Activated CD4-positive, alpha-beta T cell treated with anti-CD3 and anti-CD28 coated beads, Interleukin-2, amount 10 ng/mL, durations not matched to agents 7 days and 5 days (primary cell): ENCODE measurements at regions not wholly inside any gene's neighbourhood (a gene's known extent, or its start where the extent isn't known, plus 50 kb on each side); places are given as distances from the start of the nearest gene placed in this dataset.

ENCODE experiments used
- CTCF ChIA-PET: fragments of 350-600 bp; sonication (Branson Sonifier 250); formaldehyde crosslinking; loops from one replicate; lab custom pipeline; 2021; ENCODE audit warnings: antibody characterized with exemption; lab: Charles Lee
- POLR2A ChIA-PET: fragments of 350-600 bp; sonication (Branson Sonifier 250); formaldehyde crosslinking; loops from one replicate; lab custom pipeline; 2021; ENCODE audit warnings: antibody characterized with exemption; lab: Charles Lee
- DNase-seq: peaks from one replicate; pipeline ENCODE4 v3.0.0-alpha.2; 2020
- H3K27ac Mint-ChIP-seq: one replicate; pipeline ENCODE4 v1.8.0; 2021; ENCODE audit warnings: mild to moderate bottlenecking, moderate library complexity, mixed read lengths
- H3K27me3 Mint-ChIP-seq: one replicate; pipeline ENCODE4 v1.8.0; 2021; ENCODE audit warnings: mixed read lengths
- H3K36me3 Mint-ChIP-seq: one replicate; pipeline ENCODE4 v1.8.0; 2021; ENCODE audit warnings: low read depth, mixed read lengths
- H3K4me1 Mint-ChIP-seq: one replicate; pipeline ENCODE4 v1.8.0; 2021; ENCODE audit warnings: mixed read lengths
- H3K4me3 Mint-ChIP-seq: one replicate; pipeline ENCODE4 v1.8.0; 2021; ENCODE audit warnings: mild to moderate bottlenecking, moderate library complexity, mixed read lengths
- H3K9me3 Mint-ChIP-seq: one replicate; pipeline ENCODE4 v1.8.0; 2021; ENCODE audit warnings: mixed read lengths

DNA sequence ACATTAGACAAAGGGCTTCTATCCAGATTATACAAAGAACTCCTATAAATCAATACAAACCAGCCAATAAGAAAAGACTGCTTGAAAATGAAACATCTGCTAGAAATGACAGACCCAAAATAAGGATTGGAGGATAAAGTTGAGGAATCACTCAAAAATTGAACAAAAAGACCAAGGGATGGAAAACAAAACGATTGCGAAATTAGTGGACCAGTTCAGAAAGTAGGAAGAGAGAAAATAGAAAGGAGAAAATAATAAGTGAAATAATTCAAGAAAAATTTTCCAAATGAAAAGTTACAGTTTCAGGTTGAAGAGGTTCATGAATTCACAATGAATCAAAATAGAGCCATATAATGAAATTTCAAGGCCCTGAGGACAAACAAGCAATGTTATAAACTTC is 115.8 kb upstream of the CTBP2 start:
- Mint-ChIP-seq H3K27ac (no peak overlapping the region), H3K9me3 (peaks cover 2% of the 10 kb centered on the region), H3K36me3 (no peaks in the 10 kb centered on the region), H3K4me1 (no peaks in the 10 kb centered on the region), H3K27me3 (peaks cover 2% of the 10 kb centered on the region), H3K4me3 (no peak overlapping the region)
- CTCF ChIA-PET, result no interaction called here
- DNase-seq, result no peak
- POLR2A ChIA-PET, result no interaction called here

DNA sequence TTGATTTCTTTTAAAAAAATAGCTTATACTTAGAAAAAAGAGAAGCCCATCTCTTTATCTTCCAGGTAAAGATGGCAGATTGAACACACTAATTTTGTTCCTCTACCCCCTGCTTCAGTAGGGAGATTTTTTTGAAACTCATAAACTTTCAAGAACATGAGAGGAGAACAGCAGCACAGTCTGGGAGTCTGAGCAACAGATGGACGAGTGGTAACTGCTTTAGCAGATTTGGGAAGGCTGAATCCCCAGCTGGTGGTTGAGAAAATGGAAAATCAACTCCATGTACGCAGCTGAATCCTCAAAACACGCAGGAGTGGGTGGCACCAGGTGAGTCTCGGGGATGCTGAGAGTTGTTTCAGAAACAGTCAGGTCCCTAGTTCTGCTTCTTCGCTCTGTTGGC is 114.6 kb upstream of the CTBP2 start:
- ChIA-PET POLR2A (no interaction called here), CTCF (no interaction called here)
- no peak overlapping the region for H3K27ac Mint-ChIP-seq
- no peaks in the 10 kb centered on the region for H3K4me1 Mint-ChIP-seq
- H3K36me3 Mint-ChIP-seq, result no peaks in the 10 kb centered on the region
- DNase-seq, result no peak
- H3K9me3 Mint-ChIP-seq, result peaks cover 2% of the 10 kb centered on the region
- peaks cover 2% of the 10 kb centered on the region for H3K27me3 Mint-ChIP-seq
- no peak overlapping the region for H3K4me3 Mint-ChIP-seq

DNA sequence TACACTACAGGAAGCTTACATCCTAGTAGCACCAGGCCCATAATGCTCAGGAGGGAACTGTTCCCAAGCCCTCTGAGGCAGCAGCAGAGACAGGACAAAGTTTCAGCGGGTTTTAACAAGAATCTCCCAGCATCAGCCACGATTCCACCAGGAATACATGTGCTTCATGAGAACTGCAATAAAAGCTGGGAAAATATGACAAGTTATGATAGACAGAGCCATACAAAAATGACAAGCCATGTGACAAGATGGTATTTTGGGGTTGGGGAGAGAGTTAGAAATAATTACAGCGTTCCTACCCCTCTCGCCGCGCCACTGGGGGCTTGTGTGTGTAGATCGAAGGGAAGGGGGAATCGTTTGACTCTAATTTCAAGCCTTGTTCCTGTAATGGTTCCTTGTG is 112.7 kb upstream of the CTBP2 start:
- Mint-ChIP-seq H3K9me3 (peaks cover 2% of the 10 kb centered on the region), H3K27ac (no peak overlapping the region), H3K27me3 (peaks cover 2% of the 10 kb centered on the region), H3K36me3 (no peaks in the 10 kb centered on the region), H3K4me3 (no peak overlapping the region), H3K4me1 (no peaks in the 10 kb centered on the region)
- CTCF ChIA-PET, result no interaction called here
- no peak for DNase-seq
- POLR2A ChIA-PET, result no interaction called here

DNA sequence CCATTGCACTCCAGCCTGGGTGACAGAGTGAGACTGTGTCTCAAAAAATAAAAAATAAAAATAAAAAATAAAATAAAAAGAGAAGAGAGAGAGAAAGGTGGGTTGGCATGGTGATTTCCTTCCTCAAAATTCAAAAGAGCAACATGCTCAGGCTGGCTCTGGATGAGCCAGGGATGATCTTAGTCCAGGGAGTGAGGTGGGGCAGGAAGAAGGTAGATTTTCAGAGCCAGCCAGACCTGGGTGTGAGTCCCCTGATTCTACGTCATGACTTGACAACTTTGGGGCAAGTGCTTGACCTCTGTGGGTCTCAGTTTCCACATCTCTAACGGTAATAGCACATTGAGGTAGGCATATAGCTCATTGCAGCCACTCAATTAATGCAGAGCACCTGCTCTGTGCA is 109.4 kb upstream of the CTBP2 start:
- POLR2A ChIA-PET, result no interaction called here
- CTCF ChIA-PET, result no interaction called here
- H3K9me3 Mint-ChIP-seq, result no peaks in the 10 kb centered on the region
- no peaks in the 10 kb centered on the region for H3K27me3 Mint-ChIP-seq
- DNase-seq, result no peak
- H3K36me3 Mint-ChIP-seq, result no peaks in the 10 kb centered on the region
- H3K4me3 Mint-ChIP-seq, result no peak overlapping the region
- H3K4me1 Mint-ChIP-seq, result no peaks in the 10 kb centered on the region
- no peak overlapping the region for H3K27ac Mint-ChIP-seq

DNA sequence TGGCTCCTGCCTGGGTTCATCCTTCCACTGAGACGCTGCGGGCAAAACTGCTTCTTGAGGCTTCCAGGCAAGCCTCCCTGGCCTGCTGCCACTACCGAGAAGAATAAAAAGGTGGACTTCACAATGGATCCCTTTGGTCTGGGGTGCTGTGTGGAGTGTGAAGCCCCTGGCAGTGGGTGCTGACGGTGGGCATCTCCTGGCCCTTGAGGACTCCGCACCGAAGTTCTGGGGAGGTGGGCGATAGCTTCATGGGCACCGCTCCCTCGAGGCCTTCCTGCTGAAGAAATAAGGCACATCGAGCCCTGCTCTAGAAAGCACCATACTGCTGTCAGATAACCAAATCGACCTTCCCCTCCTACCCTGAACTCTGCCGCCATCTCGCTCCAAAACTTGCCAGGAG is 106.6 kb upstream of the CTBP2 start:
- no peaks in the 10 kb centered on the region for H3K27me3 Mint-ChIP-seq
- no peak for DNase-seq
- H3K36me3 Mint-ChIP-seq, result no peaks in the 10 kb centered on the region
- ChIA-PET POLR2A (no interaction called here), CTCF (no interaction called here)
- H3K9me3 Mint-ChIP-seq, result no peaks in the 10 kb centered on the region
- H3K4me3 Mint-ChIP-seq, result no peak overlapping the region
- no peaks in the 10 kb centered on the region for H3K4me1 Mint-ChIP-seq
- H3K27ac Mint-ChIP-seq, result no peak overlapping the region

DNA sequence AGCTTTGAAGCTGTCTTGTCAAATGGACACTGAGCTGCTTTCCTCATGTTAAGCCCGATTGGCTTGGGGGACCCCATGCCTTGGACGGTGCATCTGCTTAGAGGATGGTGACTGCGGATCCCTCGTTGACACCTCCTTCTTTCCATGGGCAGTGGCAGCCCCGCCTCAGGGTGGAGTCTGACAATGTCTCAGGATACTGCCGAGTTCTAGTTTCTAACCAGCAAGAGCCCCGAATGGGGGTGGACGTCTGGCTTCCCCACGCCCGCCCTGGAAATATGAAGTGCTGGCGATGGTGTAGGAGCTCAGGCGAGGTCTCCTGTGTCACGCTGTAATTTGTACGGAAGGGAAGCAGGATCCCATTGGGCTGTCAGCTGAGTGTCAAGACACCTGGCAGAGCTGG is 106.2 kb upstream of the CTBP2 start:
- H3K4me3 Mint-ChIP-seq, result no peak overlapping the region
- H3K27ac Mint-ChIP-seq, result no peak overlapping the region
- no peak for DNase-seq
- POLR2A ChIA-PET, result no interaction called here
- no peaks in the 10 kb centered on the region for H3K27me3 Mint-ChIP-seq
- CTCF ChIA-PET, result no interaction called here
- no peaks in the 10 kb centered on the region for H3K36me3 Mint-ChIP-seq
- no peaks in the 10 kb centered on the region for H3K9me3 Mint-ChIP-seq
- no peaks in the 10 kb centered on the region for H3K4me1 Mint-ChIP-seq

DNA sequence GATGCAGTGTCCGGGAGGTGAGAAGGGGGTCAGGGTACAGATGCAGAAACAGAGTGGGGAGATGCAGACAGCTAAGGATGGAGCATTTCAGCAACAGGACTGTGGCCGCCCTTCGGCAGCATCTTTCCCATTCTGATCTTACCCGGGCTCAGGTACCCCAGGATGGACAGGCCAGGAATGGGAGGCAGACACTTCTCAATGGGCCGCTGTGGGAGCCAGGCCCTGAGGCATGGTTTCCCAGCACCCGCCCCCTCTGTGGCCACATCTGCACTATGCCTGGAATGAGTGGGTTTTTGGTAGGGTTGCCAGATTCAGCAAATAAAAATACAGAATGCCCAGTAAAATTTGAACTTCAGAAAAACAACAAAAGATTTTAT is 105.2 kb upstream of the CTBP2 start:
- peaks cover 4% of the 10 kb centered on the region for H3K9me3 Mint-ChIP-seq
- CTCF ChIA-PET, result no interaction called here
- POLR2A ChIA-PET, result no interaction called here
- no peak overlapping the region for H3K4me3 Mint-ChIP-seq
- H3K36me3 Mint-ChIP-seq, result no peaks in the 10 kb centered on the region
- no peaks in the 10 kb centered on the region for H3K27me3 Mint-ChIP-seq
- no peaks in the 10 kb centered on the region for H3K4me1 Mint-ChIP-seq
- DNase-seq, result no peak
- no peak overlapping the region for H3K27ac Mint-ChIP-seq

DNA sequence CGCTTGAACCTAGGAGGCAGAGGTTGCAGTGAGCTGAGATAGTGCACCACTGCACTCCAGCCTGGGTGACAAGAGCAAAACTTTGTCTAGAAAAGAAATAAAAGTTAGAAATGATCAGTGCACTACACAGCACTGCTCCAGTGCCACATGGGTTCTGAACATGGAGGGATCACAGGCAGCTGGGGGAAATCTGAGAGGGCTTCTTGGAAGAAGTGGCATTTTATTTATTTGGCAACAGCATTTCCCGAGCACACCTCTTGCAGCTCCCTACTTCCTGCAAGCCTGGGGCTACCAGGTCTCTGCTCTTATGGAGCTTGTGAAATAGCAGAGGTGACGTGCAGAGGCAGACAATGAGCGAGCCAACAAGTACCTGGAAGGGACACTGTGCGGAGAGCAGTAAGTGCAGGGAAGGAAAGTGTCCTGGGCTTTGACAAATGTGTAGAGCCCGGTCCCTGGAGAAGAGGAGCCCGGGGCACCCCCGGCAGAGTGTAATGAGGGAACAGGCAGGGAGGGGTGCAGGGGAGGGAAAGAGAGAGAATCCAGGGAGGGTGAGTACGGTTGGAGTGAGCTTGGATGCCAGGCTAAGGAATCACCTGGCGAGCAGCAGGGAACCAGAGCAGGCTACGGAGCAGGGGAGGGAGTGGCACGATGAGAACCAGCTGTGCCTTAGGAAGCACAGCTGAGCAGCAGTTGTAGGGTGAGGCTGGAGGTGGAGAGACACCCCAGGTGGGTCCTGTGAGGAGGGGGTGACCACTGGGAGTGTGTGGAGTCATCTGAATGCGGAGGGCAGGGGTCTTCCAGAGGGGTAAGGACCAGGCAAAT is 104.6 kb upstream of the CTBP2 start:
- no peak overlapping the region for H3K27ac Mint-ChIP-seq
- no peaks in the 10 kb centered on the region for H3K36me3 Mint-ChIP-seq
- ChIA-PET POLR2A (no interaction called here), CTCF (no interaction called here)
- H3K9me3 Mint-ChIP-seq, result peaks cover 6% of the 10 kb centered on the region
- no peak overlapping the region for H3K4me3 Mint-ChIP-seq
- DNase-seq, result no peak
- H3K27me3 Mint-ChIP-seq, result no peaks in the 10 kb centered on the region
- H3K4me1 Mint-ChIP-seq, result no peaks in the 10 kb centered on the region

DNA sequence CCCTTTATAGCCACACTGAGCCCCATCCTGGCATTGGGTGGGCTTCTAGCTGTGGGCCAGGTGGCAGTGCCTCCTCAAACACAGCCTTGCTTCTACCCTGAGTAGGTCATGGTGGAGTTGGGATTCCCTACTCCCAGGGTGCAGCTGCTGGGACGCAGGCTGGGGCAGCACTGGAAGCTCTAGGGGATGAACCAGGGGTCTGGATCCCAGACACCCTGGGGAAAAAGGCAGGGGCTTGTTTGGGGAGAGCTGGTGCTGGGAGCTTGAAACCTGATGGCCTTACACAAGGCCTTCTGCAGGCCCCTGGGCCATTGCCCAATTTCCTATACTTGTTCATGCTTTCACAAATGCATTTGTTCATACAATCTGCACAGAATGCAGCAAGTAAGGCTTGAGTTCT is 103.7 kb upstream of the CTBP2 start:
- Mint-ChIP-seq H3K4me1 (no peaks in the 10 kb centered on the region), H3K4me3 (no peak overlapping the region), H3K27ac (no peak overlapping the region), H3K36me3 (no peaks in the 10 kb centered on the region), H3K27me3 (no peaks in the 10 kb centered on the region), H3K9me3 (peaks cover 6% of the 10 kb centered on the region)
- ChIA-PET POLR2A (no interaction called here), CTCF (no interaction called here)
- DNase-seq, result no peak

DNA sequence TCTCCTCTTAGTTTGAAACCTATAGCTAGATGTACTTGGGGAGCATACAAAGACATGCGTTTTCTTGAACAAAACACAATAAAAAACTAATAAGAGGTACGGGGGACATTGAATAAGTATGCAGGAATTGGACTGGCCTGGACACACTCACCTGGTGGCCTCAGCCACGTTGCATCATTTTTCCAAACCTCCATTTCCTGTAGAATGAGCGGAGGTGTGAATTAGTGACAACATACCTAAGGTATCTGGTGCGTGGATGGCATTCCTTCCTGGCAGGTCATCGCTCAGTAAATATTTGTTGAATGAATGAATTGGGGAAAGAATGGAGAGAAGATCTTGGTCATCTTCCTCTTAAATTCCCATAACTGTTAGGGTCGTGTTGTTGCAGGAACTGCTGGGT is 103.2 kb upstream of the CTBP2 start:
- peaks cover 6% of the 10 kb centered on the region for H3K9me3 Mint-ChIP-seq

DNA sequence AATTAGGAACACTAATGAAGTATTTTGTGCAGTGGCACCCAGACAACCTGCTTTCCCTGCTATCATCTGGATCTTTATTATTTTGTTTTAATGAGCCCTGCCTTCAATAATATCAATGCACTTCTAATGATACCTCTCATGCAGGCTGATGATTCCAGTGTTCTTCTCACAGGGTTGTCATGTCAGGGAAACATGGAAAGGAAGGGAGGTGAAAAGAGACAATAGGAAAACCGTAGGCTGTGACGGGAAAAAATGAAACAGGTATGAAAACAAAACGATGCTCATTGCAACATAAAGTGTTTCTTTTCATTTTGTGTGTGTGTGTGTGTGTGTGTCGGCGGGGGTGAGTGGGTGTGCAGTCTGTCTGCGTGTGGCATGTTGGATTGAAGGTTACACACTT is 102.6 kb upstream of the CTBP2 start:
- DNase-seq, result no peak
- Mint-ChIP-seq H3K4me1 (no peaks in the 10 kb centered on the region), H3K9me3 (peaks cover 6% of the 10 kb centered on the region), H3K27ac (no peak overlapping the region), H3K4me3 (no peak overlapping the region), H3K27me3 (no peaks in the 10 kb centered on the region), H3K36me3 (no peaks in the 10 kb centered on the region)
- ChIA-PET POLR2A (no interaction called here), CTCF (no interaction called here)

More for the DNA sequence above, 103.2 kb upstream of the CTBP2 start:
- DNase-seq, result no peak
- CTCF ChIA-PET, result no interaction called here
- Mint-ChIP-seq H3K4me3 (no peak overlapping the region), H3K36me3 (no peaks in the 10 kb centered on the region), H3K27me3 (no peaks in the 10 kb centered on the region), H3K4me1 (no peaks in the 10 kb centered on the region), H3K27ac (no peak overlapping the region)
- POLR2A ChIA-PET, result no interaction called here

DNA sequence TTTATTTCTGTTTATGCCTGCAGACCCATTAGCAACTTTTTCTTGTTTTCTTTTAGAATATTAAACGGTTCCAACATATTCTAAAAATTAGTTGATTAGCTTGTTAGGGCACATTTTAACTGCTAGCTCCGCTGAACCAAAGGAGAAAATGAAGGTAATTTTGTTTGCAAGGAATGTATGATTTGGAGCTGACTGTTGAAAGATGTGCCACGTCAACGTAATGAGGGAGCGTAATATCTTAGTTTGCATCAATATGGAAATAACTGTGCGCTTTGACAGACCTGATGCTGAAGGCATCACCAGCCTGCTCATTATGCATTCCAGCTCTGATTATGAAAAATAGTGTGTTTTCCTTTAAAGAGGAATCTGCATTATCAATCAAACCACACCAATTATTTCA is 102.0 kb upstream of the CTBP2 start:
- no peak overlapping the region for H3K4me3 Mint-ChIP-seq
- H3K36me3 Mint-ChIP-seq, result no peaks in the 10 kb centered on the region
- no peaks in the 10 kb centered on the region for H3K27me3 Mint-ChIP-seq
- H3K27ac Mint-ChIP-seq, result no peak overlapping the region
- H3K4me1 Mint-ChIP-seq, result no peaks in the 10 kb centered on the region
- ChIA-PET CTCF (no interaction called here), POLR2A (no interaction called here)
- DNase-seq, result no peak
- peaks cover 6% of the 10 kb centered on the region for H3K9me3 Mint-ChIP-seq

DNA sequence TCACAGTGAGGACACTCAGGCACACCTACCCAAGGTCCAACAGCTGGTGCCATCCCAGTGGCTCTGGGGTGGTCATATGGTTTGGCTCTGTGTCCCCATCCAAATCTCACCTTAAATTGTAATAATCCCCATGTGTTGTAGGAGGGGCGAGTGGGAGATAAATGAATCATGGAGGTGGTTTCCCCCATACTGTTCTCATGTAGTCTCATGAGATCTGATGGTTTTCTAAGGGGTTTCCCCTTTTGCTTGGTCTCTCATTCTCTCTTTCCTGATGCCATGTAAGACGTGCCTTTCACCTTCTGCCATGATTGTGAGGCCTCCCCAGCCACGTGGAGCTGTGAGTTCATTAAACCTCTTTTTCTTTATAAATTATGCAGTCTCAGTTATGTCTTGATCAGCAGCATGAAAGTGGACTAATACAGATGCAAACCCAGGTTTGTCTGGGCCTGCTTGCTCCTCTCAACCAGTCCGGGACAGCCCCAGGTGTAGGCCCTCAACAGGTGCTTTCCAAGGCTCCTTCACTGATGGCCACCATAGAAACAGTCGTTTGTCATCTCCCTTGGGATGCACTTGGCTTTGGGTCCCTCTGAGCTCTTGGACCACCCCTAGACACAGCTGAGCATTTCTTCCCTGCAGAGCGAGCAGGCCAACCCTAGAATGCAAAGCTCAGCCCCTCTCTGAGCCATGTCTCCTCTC is 101.3 kb upstream of the CTBP2 start:
- Mint-ChIP-seq H3K36me3 (no peaks in the 10 kb centered on the region), H3K27me3 (no peaks in the 10 kb centered on the region), H3K27ac (no peak overlapping the region), H3K9me3 (peaks cover 6% of the 10 kb centered on the region), H3K4me3 (no peak overlapping the region), H3K4me1 (no peaks in the 10 kb centered on the region)
- CTCF ChIA-PET, result no interaction called here
- POLR2A ChIA-PET, result no interaction called here
- no peak for DNase-seq

DNA sequence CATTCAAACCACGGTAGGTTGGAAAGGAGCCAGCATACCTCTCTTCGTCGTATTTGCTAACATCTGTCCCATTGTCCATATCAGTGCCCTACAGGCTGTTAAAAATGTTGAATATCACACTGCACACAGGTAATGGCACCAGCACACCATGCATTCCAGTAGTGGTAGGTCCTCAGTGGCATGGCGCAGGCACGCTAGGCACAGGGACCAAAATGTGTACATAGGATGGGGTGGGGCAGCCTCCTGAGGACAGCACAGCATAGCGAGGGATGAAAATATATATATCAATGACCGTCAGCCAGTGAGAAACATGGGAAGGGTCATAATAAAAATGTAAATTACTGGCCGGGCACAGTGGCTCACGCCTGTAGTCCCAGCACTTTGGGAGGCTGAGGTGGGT is 99.9 kb upstream of the CTBP2 start:
- H3K9me3 Mint-ChIP-seq, result peaks cover 10% of the 10 kb centered on the region
- no peak overlapping the region for H3K4me3 Mint-ChIP-seq
- H3K27ac Mint-ChIP-seq, result no peak overlapping the region
- H3K4me1 Mint-ChIP-seq, result no peaks in the 10 kb centered on the region
- no peaks in the 10 kb centered on the region for H3K27me3 Mint-ChIP-seq
- CTCF ChIA-PET, result no interaction called here
- DNase-seq, result no peak
- POLR2A ChIA-PET, result no interaction called here
- no peaks in the 10 kb centered on the region for H3K36me3 Mint-ChIP-seq
